ENCODE measurements at regions not wholly inside any gene's neighbourhood (a gene's known extent, or its start where the extent isn't known, plus 50 kb on each side); places are given as distances from the start of the nearest gene placed in this dataset.
"Not testable (repeated sequence)": the region's sequence is repeated elsewhere in the genome, so short reads cannot be mapped to it uniquely, and the experiment has no call there.

GRCh38 chr4:131730574-131730973 is 1418.5 kb upstream of the PCDH10 start:
- not testable (repeated sequence) for TF ChIP-seq EP300 (IDR thresholded peaks at IDR 0.05); POLR2A (IDR thresholded peaks at IDR 0.05; ENCODE audit: low read depth); CTCF (IDR thresholded peaks at IDR 0.05)
